HUES64 (cell line): ENCODE measurements at regions not wholly inside any gene's neighbourhood (a gene's known extent, or its start where the extent isn't known, plus 50 kb on each side); places are given as distances from the start of the nearest gene placed in this dataset.

Experiments used
- H3K27ac ChIP-seq: 2 replicates; pipeline ENCODE4 v1.7.0; 2013; ENCODE audit warnings: low read depth, low read length, inconsistent platforms
- H3K27me3 ChIP-seq: 2 replicates; pipeline ENCODE4 v1.6.1; 2013; ENCODE audit warnings: mild to moderate bottlenecking, low read length; ENCODE audit not compliant: insufficient read depth
- H3K36me3 ChIP-seq: 2 replicates; pipeline ENCODE4 v1.6.1; 2013; ENCODE audit warnings: mild to moderate bottlenecking, low read length; ENCODE audit not compliant: insufficient read depth
- H3K4me1 ChIP-seq: 2 replicates; pipeline ENCODE4 v1.6.1; 2013; ENCODE audit warnings: mild to moderate bottlenecking, low read length, moderate library complexity; ENCODE audit not compliant: insufficient read depth
- H3K4me3 ChIP-seq: 2 replicates; pipeline ENCODE4 v1.5.1; 2013; ENCODE audit warnings: mild to moderate bottlenecking, low read length, moderate library complexity
- H3K9ac ChIP-seq: 2 replicates; pipeline ENCODE4 v1.6.1; 2013; ENCODE audit warnings: mild to moderate bottlenecking, low read depth, low read length
- H3K9me3 ChIP-seq: 2 replicates; pipeline ENCODE4 v1.6.1; 2013; ENCODE audit warnings: low read depth, low read length; ENCODE audit not compliant: insufficient read depth
- WGBS: fragments of 150-250, 120-280 bp; methylation state at CpG from one replicate; pipeline ENCODE4 v1.1.7; 2013; ENCODE audit warnings: missing lambda C conversion rate; 5-methylcytosine and 5-hydroxymethylcytosine counted together

- Histone ChIP-seq H3K27me3 (peaks cover 95% of the 10 kb centered on the region), H3K9ac (no peak overlapping the region), H3K4me1 (peaks cover 4% of the 10 kb centered on the region), H3K27ac (no peak overlapping the region), H3K4me3 (no peak overlapping the region), H3K9me3 (no peaks in the 10 kb centered on the region), H3K36me3 (no peaks in the 10 kb centered on the region)
- WGBS = 82% methylated on average over 3 of the region's 3 CpGs
These were observed 109.7 kb upstream of the GADL1 start for GRCh38 chr3:31004025-31004678.

- peaks cover 4% of the 10 kb centered on the region for H3K4me1 ChIP-seq
- H3K27ac ChIP-seq = no peak overlapping the region
- H3K27me3 ChIP-seq = peaks cover 95% of the 10 kb centered on the region
- H3K36me3 ChIP-seq = no peaks in the 10 kb centered on the region
- no peaks in the 10 kb centered on the region; the same call in 1 of the 2 replicates for H3K9me3 ChIP-seq
- no peak overlapping the region for H3K9ac ChIP-seq
- H3K4me3 ChIP-seq = no peak overlapping the region
These were observed 114.5 kb upstream of the GADL1 start for GRCh38 chr3:31008994-31009393.

- Histone ChIP-seq H3K36me3 (no peaks in the 10 kb centered on the region), H3K9ac (no peak overlapping the region), H3K27ac (no peak overlapping the region), H3K27me3 (peaks cover 96% of the 10 kb centered on the region), H3K9me3 (no peaks in the 10 kb centered on the region; the same call in 1 of the 2 replicates), H3K4me3 (no peak overlapping the region), H3K4me1 (peaks cover 4% of the 10 kb centered on the region)
These were observed 115.4 kb upstream of the GADL1 start for GRCh38 chr3:31009881-31010280.

- peaks cover 96% of the 10 kb centered on the region for H3K27me3 ChIP-seq
- WGBS = 88% methylated on average over 1 of the region's 2 CpGs
- H3K9me3 ChIP-seq = no peaks in the 10 kb centered on the region; the same call in 1 of the 2 replicates
- H3K4me1 ChIP-seq = peaks cover 4% of the 10 kb centered on the region
- H3K27ac ChIP-seq = no peak overlapping the region
- no peaks in the 10 kb centered on the region for H3K36me3 ChIP-seq
- H3K4me3 ChIP-seq = no peak overlapping the region
- H3K9ac ChIP-seq = no peak overlapping the region
These were observed 116.0 kb upstream of the GADL1 start for GRCh38 chr3:31010491-31010890.

GRCh38 chr3:31011380-31011779 lies 116.9 kb upstream of the GADL1 start:
- Histone ChIP-seq H3K4me3 (no peak overlapping the region), H3K27ac (no peak overlapping the region), H3K4me1 (peaks cover 4% of the 10 kb centered on the region), H3K27me3 (peaks cover 96% of the 10 kb centered on the region), H3K9ac (no peak overlapping the region), H3K36me3 (no peaks in the 10 kb centered on the region), H3K9me3 (no peaks in the 10 kb centered on the region; the same call in 1 of the 2 replicates)
- 91% methylated on average over 2 of the region's 2 CpGs for WGBS

- peaks cover 4% of the 10 kb centered on the region for H3K4me1 ChIP-seq
- no peaks in the 10 kb centered on the region for H3K36me3 ChIP-seq
- no peak overlapping the region for H3K27ac ChIP-seq
- no peaks in the 10 kb centered on the region; the same call in 1 of the 2 replicates for H3K9me3 ChIP-seq
- H3K4me3 ChIP-seq = no peak overlapping the region
- peaks cover 96% of the 10 kb centered on the region for H3K27me3 ChIP-seq
- H3K9ac ChIP-seq = no peak overlapping the region
These were observed 118.6 kb upstream of the GADL1 start for GRCh38 chr3:31013090-31013489.

GRCh38 chr3:31013843-31014242 lies 119.4 kb upstream of the GADL1 start:
- Histone ChIP-seq H3K9me3 (no peaks in the 10 kb centered on the region; the same call in 1 of the 2 replicates), H3K9ac (no peak overlapping the region), H3K27me3 (peaks cover 95% of the 10 kb centered on the region), H3K27ac (no peak overlapping the region), H3K4me3 (no peak overlapping the region), H3K36me3 (no peaks in the 10 kb centered on the region), H3K4me1 (peaks cover under 1% of the 10 kb centered on the region)

- no peaks in the 10 kb centered on the region for H3K36me3 ChIP-seq
- H3K27me3 ChIP-seq = peaks cover 94% of the 10 kb centered on the region
- no peak overlapping the region for H3K9ac ChIP-seq
- 94% methylated on average over 8 of the region's 8 CpGs for WGBS
- H3K4me3 ChIP-seq = no peak overlapping the region
- H3K27ac ChIP-seq = no peak overlapping the region
- H3K9me3 ChIP-seq = no peaks in the 10 kb centered on the region; the same call in 1 of the 2 replicates
- no peaks in the 10 kb centered on the region; the same call in 1 of the 2 replicates for H3K4me1 ChIP-seq
These were observed 120.0 kb upstream of the GADL1 start for GRCh38 chr3:31014317-31015040.

GRCh38 chr3:31016196-31016595 lies 121.7 kb upstream of the GADL1 start:
- no peaks in the 10 kb centered on the region for H3K4me1 ChIP-seq
- H3K9ac ChIP-seq = no peak overlapping the region
- 79% methylated on average over 2 of the region's 2 CpGs for WGBS
- peaks cover 85% of the 10 kb centered on the region for H3K27me3 ChIP-seq
- H3K4me3 ChIP-seq = no peak overlapping the region
- H3K27ac ChIP-seq = no peak overlapping the region
- no peaks in the 10 kb centered on the region; the same call in 1 of the 2 replicates for H3K9me3 ChIP-seq
- no peaks in the 10 kb centered on the region for H3K36me3 ChIP-seq

GRCh38 chr3:31022716-31023115 lies 128.3 kb upstream of the GADL1 start:
- Histone ChIP-seq H3K27ac (no peak overlapping the region), H3K9ac (no peak overlapping the region), H3K36me3 (no peaks in the 10 kb centered on the region), H3K4me1 (no peaks in the 10 kb centered on the region), H3K27me3 (peaks cover 24% of the 10 kb centered on the region; the same call in 1 of the 2 replicates), H3K9me3 (peaks cover 3% of the 10 kb centered on the region; the same call in 1 of the 2 replicates), H3K4me3 (no peak overlapping the region)

- Histone ChIP-seq H3K27me3 (peaks cover 2% of the 10 kb centered on the region; the same call in 1 of the 2 replicates), H3K4me1 (no peaks in the 10 kb centered on the region), H3K4me3 (no peak overlapping the region), H3K36me3 (no peaks in the 10 kb centered on the region), H3K27ac (no peak overlapping the region), H3K9me3 (peaks cover 10% of the 10 kb centered on the region; the same call in 1 of the 2 replicates), H3K9ac (no peak overlapping the region)
- WGBS = 86% methylated on average over 2 of the region's 2 CpGs
These were observed 131.1 kb upstream of the GADL1 start for GRCh38 chr3:31025541-31025940.
